HepG2 (cell line): ENCODE measurements at regions not wholly inside any gene's neighbourhood (a gene's known extent, or its start where the extent isn't known, plus 50 kb on each side); places are given as distances from the start of the nearest gene placed in this dataset.

Experiments used
- ATAC-seq: fragments of 200-7000 bp; cut with Tn5 transposase; 3 replicates; pipeline ENCODE4 v1.9.1; 2020; ENCODE audit warnings: mild to moderate bottlenecking, moderate library complexity
- BruUV-seq: library from RNA; stranded (reverse); fragments of 400-500 nt; replicated peaks from 2 replicates; lab custom pipeline; 2021; lab: Mats Ljungman, UMichigan
- CTCF ChIA-PET: fragments of 300-600 bp; formaldehyde crosslinking; extraction: SDS; loops from one replicate; lab custom pipeline; 2021; ENCODE audit warnings: low total read pairs, inconsistent platforms, low intra/inter-chr PET ratio; lab: Yijun Ruan, JAX
- POLR2A ChIA-PET: fragments of 350-600 bp; sonication (Branson Sonifier 250); formaldehyde crosslinking; loops from one replicate; lab custom pipeline; 2020; ENCODE audit warnings: antibody characterized with exemption, inconsistent platforms; lab: Yijun Ruan, JAX
- DNase-seq: peaks from one replicate; pipeline ENCODE4 v3.0.0-alpha.2; 2015; ENCODE audit warnings: low spot score
- FAIRE-seq: peaks from 3 replicates; lab custom pipeline; 2011; peaks lifted over from hg19 to GRCh38; lab: Jason Lieb, UNC
- H2AFZ ChIP-seq: one replicate; pipeline ENCODE4 v1.6.1; 2011; ENCODE audit warnings: low read length, inconsistent platforms
- H3K27ac ChIP-seq: fragments of 300-600 bp; 3 replicates; pipeline ENCODE4 v1.8.0; 2011; ENCODE audit warnings: mixed run types, mild to moderate bottlenecking, mixed read lengths, low read length, inconsistent platforms; ENCODE audit not compliant: insufficient read depth; ENCODE audit errors: extremely low read length
- H3K27me3 ChIP-seq, 2 experiments: fragments of 200-600 bp in 1 of 2; 2 replicates in 1 of 2; 3 replicates in 1 of 2; pipeline versions ENCODE4 v1.6.0 to v1.8.0; 2011; ENCODE audit warnings: low read length in 2 of 2, mild to moderate bottlenecking in 2 of 2, moderate library complexity in 2 of 2, inconsistent platforms in 1 of 2; ENCODE audit not compliant: insufficient read depth in 2 of 2, control insufficient read depth in 1 of 2
- H3K36me3 ChIP-seq, 2 experiments: fragments of 200-600 bp in 1 of 2; replicated peaks in 1 of 2; 2 replicates in 1 of 2; 3 replicates in 1 of 2; pipeline versions ENCODE4 v1.5.1 to v1.8.0; 2011; ENCODE audit warnings: low read length in 2 of 2, inconsistent platforms in 1 of 2; ENCODE audit not compliant: insufficient read depth in 2 of 2, control insufficient read depth in 1 of 2
- H3K4me1 ChIP-seq: 2 replicates; pipeline ENCODE4 v1.5.1; 2012; ENCODE audit warnings: low read length, inconsistent platforms; ENCODE audit not compliant: insufficient read depth
- H3K4me2 ChIP-seq: 2 replicates; pipeline ENCODE4 v1.6.0; 2011; ENCODE audit warnings: low read depth, low read length, inconsistent platforms
- H3K4me3 ChIP-seq, 3 experiments: fragments of 200-600 bp in 1 of 3; sonication (generic), shearing (Covaris generic) in 1 of 3; replicated peaks in 1 of 3; 2 replicates each; pipeline ENCODE4 v1.5.1; 2011 to 2016; ENCODE audit warnings: low read length in 3 of 3, inconsistent platforms in 2 of 3, low read depth in 2 of 3, mild to moderate bottlenecking in 2 of 3, control low read depth in 1 of 3, mixed read lengths in 1 of 3; ENCODE audit not compliant: insufficient read depth in 1 of 3
- H3K79me2 ChIP-seq: one replicate; pipeline ENCODE4 v1.6.1; 2011; ENCODE audit warnings: low read length, inconsistent platforms; ENCODE audit not compliant: insufficient read depth
- H3K9ac ChIP-seq: 2 replicates; pipeline ENCODE4 v1.6.0; 2011; ENCODE audit warnings: mild to moderate bottlenecking, low read depth, low read length, inconsistent platforms; ENCODE audit not compliant: insufficient read depth
- H3K9me3 ChIP-seq: 2 replicates; pipeline ENCODE4 v1.5.1; 2012; ENCODE audit warnings: mild to moderate bottlenecking, low read length
- H4K20me1 ChIP-seq: 2 replicates; pipeline ENCODE4 v1.6.0; 2011; ENCODE audit warnings: inconsistent platforms, mild to moderate bottlenecking, low read length, moderate library complexity; ENCODE audit not compliant: insufficient read depth
- CBFB ChIP-seq: sonication (generic); formaldehyde crosslinking; IDR thresholded peaks from 2 replicates; pipeline ENCODE4 v1.4.0; 2020; ENCODE audit warnings: missing genetic modification reagents
- DPF2 ChIP-seq: sonication (generic); formaldehyde crosslinking; IDR thresholded peaks from 2 replicates; pipeline ENCODE4 v1.4.0; 2020; ENCODE audit warnings: mild to moderate bottlenecking, low read depth, missing genetic modification reagents, borderline replicate concordance
- ERF ChIP-seq: IDR thresholded peaks from 2 replicates; pipeline ENCODE4 v1.6.1; 2018; ENCODE audit warnings: missing biosample characterization, missing genetic modification reagents
- FOXA1 ChIP-seq, 2 experiments: fragments of 450-650 bp in 1 of 2; sonication (generic) in 1 of 2; formaldehyde crosslinking in 1 of 2; IDR thresholded peaks; 2 replicates each; pipeline versions ENCODE4 v1.4.0 to v1.6.1; 2016 to 2020; ENCODE audit warnings: missing genetic modification reagents in 1 of 2
- HNRNPLL ChIP-seq: fragments of 200-400 bp; formaldehyde crosslinking; IDR thresholded peaks from 2 replicates; pipeline ENCODE4 v1.6.1; 2017; ENCODE audit warnings: mild to moderate bottlenecking, low read depth, low read length; ENCODE audit not compliant: poor library complexity, severe bottlenecking
- KAT2B ChIP-seq: fragments of 150-350 bp; IDR thresholded peaks from 2 replicates; pipeline ENCODE4 v1.6.1; 2014; ENCODE audit warnings: low read depth, low read length, borderline replicate concordance
- NCOA5 ChIP-seq: sonication (generic); formaldehyde crosslinking; IDR thresholded peaks from 2 replicates; pipeline ENCODE4 v1.4.0; 2020; ENCODE audit warnings: missing genetic modification reagents
- NR2F6 ChIP-seq, 2 experiments: IDR thresholded peaks; 2 replicates each; pipeline ENCODE4 v1.6.1; 2016; ENCODE audit warnings: antibody characterized with exemption in 1 of 2, mild to moderate bottlenecking in 1 of 2
- SMC3 ChIP-seq: IDR thresholded peaks from 2 replicates; pipeline ENCODE4 v1.6.1; 2011; ENCODE audit warnings: low read length, improper control_type of control experiment
- SOX5 ChIP-seq: IDR thresholded peaks from 2 replicates; pipeline ENCODE4 v1.6.1; 2016; ENCODE audit warnings: borderline replicate concordance
- ZNF264 ChIP-seq: sonication (generic); formaldehyde crosslinking; IDR thresholded peaks from 2 replicates; pipeline ENCODE4 v1.4.0; 2020; ENCODE audit warnings: missing genetic modification reagents
- ZNF660 ChIP-seq: sonication (generic); formaldehyde crosslinking; IDR thresholded peaks from 2 replicates; pipeline ENCODE4 v1.5.1; 2020; ENCODE audit warnings: mild to moderate bottlenecking, low read depth, missing genetic modification reagents, borderline replicate concordance
- ZNF788 ChIP-seq: sonication (generic); formaldehyde crosslinking; IDR thresholded peaks from 2 replicates; pipeline ENCODE4 v1.5.0; 2020; ENCODE audit warnings: mild to moderate bottlenecking, missing genetic modification reagents, borderline replicate concordance
- ZZZ3 ChIP-seq: sonication (generic); formaldehyde crosslinking; IDR thresholded peaks from 2 replicates; pipeline ENCODE4 v1.4.0; 2020; ENCODE audit warnings: missing genetic modification reagents, mild to moderate bottlenecking, borderline replicate concordance
- in situ Hi-C: cut with HindIII; loops from 2 replicates; pipeline ENCODE4 v1.10.0; 2017; ENCODE audit warnings: low pct_unique_long_range_greater_than_20kb; ENCODE audit not compliant: extremely low pct_ligation_motif_present
- intact Hi-C: fragments of 100-400 bp; cut with micrococcal nuclease; formaldehyde crosslinking; loops from one replicate; pipeline ENCODE4 v1.10.0; 2022; ENCODE audit not compliant: unreplicated experiment
- TF ChIP-seq, protein P1 (sequence below): sonication (generic); formaldehyde crosslinking; IDR thresholded peaks from 2 replicates; pipeline ENCODE4 v1.9.0; 2021; ENCODE audit warnings: missing genetic modification reagents, borderline replicate concordance
- TF ChIP-seq, protein P2 (sequence below): sonication (generic); formaldehyde crosslinking; IDR thresholded peaks from 2 replicates; pipeline ENCODE4 v1.4.0; 2020; ENCODE audit warnings: low read depth, mild to moderate bottlenecking, missing genetic modification reagents
- TF ChIP-seq, protein P3 (sequence below): sonication (generic); formaldehyde crosslinking; IDR thresholded peaks from 2 replicates; pipeline ENCODE4 v1.4.0; 2020; ENCODE audit warnings: missing genetic modification reagents
- TF ChIP-seq, protein P4 (sequence below): sonication (generic); formaldehyde crosslinking; IDR thresholded peaks from 2 replicates; pipeline ENCODE4 v1.4.0; 2020; ENCODE audit warnings: missing genetic modification reagents, borderline replicate concordance

DNA sequence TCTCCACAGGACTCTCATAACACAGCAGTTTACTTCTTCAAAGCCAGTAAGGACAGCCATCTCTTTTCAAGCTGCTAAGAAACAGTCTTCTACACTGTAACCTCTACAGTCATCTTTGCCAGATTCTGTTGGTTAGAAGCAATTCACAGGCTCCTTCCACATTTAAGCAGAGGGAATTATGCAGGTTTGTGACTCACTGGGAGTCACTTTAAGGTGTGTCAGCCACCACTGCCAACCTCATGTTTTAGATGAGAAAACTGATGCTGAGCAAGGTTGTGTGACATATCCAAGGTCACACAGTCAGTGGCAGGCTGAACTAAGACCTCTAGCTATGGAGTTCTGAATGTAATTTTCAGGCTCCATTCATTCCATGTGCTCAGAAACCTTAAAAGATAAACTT is 143.5 kb downstream of the QDPR start:
- Histone ChIP-seq H3K9ac (no peak overlapping the region), H3K36me3 (no peaks in the 10 kb centered on the region), H4K20me1 (no peaks in the 10 kb centered on the region), H3K4me1 (0 out of 2 replicates have a peak, but pooled peaks cover 5% of the 10 kb centered on the region), H3K27ac (no peak overlapping the region), H3K4me3 (no peak overlapping the region), H3K79me2 (no peaks in the 10 kb centered on the region), H2AFZ (no peak overlapping the region), H3K4me2 (no peak overlapping the region), H3K27me3 (no peaks in the 10 kb centered on the region), H3K9me3 (no peaks in the 10 kb centered on the region)
- ChIA-PET POLR2A (no interaction called here), CTCF (no interaction called here)
- BruUV-seq, result no TSS peak
- ATAC-seq (no peak), DNase-seq (no peak), FAIRE-seq (no peak)
- in situ Hi-C loops, result no loop called here
- TF ChIP-seq SOX5 (CRISPR knock-in tag) (no peak), ZNF788 (no peak), NR2F6 (IDR thresholded peaks at IDR 0.05) (no peak), NR2F6 (CRISPR knock-in tag; IDR thresholded peaks at IDR 0.05) (no peak), ERF (CRISPR knock-in tag) (no peak), DPF2 (CRISPR knock-in tag) (no peak), ZZZ3 (no peak), CBFB (no peak), SMC3 (no peak), ZNF660 (CRISPR knock-in tag) (no peak), NCOA5 (CRISPR knock-in tag) (no peak), ZNF264 (CRISPR knock-in tag) (no peak), HNRNPLL (no peak), KAT2B (no peak), FOXA1 (IDR thresholded peaks at IDR 0.05) (no peak), FOXA1 (CRISPR knock-in tag; IDR thresholded peaks at IDR 0.05) (no peak)
- TF ChIP-seq, protein P1, sequence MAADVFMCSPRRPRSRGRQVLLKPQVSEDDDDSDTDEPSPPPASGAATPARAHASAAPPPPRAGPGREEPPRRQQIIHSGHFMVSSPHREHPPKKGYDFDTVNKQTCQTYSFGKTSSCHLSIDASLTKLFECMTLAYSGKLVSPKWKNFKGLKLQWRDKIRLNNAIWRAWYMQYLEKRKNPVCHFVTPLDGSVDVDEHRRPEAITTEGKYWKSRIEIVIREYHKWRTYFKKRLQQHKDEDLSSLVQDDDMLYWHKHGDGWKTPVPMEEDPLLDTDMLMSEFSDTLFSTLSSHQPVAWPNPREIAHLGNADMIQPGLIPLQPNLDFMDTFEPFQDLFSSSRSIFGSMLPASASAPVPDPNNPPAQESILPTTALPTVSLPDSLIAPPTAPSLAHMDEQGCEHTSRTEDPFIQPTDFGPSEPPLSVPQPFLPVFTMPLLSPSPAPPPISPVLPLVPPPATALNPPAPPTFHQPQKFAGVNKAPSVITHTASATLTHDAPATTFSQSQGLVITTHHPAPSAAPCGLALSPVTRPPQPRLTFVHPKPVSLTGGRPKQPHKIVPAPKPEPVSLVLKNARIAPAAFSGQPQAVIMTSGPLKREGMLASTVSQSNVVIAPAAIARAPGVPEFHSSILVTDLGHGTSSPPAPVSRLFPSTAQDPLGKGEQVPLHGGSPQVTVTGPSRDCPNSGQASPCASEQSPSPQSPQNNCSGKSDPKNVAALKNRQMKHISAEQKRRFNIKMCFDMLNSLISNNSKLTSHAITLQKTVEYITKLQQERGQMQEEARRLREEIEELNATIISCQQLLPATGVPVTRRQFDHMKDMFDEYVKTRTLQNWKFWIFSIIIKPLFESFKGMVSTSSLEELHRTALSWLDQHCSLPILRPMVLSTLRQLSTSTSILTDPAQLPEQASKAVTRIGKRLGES, result no peak
- TF ChIP-seq, protein P2, sequence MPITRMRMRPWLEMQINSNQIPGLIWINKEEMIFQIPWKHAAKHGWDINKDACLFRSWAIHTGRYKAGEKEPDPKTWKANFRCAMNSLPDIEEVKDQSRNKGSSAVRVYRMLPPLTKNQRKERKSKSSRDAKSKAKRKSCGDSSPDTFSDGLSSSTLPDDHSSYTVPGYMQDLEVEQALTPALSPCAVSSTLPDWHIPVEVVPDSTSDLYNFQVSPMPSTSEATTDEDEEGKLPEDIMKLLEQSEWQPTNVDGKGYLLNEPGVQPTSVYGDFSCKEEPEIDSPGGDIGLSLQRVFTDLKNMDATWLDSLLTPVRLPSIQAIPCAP (CRISPR knock-in tag), result no peak
- TF ChIP-seq, protein P3, sequence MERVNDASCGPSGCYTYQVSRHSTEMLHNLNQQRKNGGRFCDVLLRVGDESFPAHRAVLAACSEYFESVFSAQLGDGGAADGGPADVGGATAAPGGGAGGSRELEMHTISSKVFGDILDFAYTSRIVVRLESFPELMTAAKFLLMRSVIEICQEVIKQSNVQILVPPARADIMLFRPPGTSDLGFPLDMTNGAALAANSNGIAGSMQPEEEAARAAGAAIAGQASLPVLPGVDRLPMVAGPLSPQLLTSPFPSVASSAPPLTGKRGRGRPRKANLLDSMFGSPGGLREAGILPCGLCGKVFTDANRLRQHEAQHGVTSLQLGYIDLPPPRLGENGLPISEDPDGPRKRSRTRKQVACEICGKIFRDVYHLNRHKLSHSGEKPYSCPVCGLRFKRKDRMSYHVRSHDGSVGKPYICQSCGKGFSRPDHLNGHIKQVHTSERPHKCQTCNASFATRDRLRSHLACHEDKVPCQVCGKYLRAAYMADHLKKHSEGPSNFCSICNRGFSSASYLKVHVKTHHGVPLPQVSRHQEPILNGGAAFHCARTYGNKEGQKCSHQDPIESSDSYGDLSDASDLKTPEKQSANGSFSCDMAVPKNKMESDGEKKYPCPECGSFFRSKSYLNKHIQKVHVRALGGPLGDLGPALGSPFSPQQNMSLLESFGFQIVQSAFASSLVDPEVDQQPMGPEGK (CRISPR knock-in tag), result no peak
- TF ChIP-seq, protein P4, sequence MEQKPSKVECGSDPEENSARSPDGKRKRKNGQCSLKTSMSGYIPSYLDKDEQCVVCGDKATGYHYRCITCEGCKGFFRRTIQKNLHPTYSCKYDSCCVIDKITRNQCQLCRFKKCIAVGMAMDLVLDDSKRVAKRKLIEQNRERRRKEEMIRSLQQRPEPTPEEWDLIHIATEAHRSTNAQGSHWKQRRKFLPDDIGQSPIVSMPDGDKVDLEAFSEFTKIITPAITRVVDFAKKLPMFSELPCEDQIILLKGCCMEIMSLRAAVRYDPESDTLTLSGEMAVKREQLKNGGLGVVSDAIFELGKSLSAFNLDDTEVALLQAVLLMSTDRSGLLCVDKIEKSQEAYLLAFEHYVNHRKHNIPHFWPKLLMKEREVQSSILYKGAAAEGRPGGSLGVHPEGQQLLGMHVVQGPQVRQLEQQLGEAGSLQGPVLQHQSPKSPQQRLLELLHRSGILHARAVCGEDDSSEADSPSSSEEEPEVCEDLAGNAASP (CRISPR knock-in tag), result no peak
- intact Hi-C loops, result no loop called here
